ENCODE measurements at regions not wholly inside any gene's neighbourhood (a gene's known extent, or its start where the extent isn't known, plus 50 kb on each side); places are given as distances from the start of the nearest gene placed in this dataset.

DNA sequence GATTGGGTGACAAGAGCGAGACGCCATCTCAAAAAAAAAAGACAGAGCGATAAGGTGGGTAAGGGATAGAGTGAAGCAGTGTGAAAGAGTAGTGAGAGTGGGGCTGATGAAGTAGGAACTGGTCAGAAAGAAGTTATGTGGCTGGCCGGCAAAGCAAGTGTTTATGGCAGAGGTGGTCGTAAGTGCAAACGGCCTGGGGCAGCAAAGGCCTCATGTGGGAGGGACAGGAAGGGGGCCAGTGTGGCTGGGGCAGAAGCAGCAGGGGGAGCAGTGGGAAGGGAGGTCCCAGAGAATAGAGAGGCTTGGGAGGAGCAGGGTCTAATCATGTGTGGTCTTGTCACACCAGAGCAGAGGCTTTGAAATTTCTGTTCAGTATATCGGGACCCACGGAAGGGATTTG, 186.2 kb downstream of the HS3ST3B1 start:
- no peaks in the 10 kb centered on the region for H3K4me1 ChIP-seq (ENCODE audit: low read length)
- no peaks in the 10 kb centered on the region for H3K79me2 ChIP-seq (ENCODE audit: low read length)
- no peak overlapping the region for H3K4me3 ChIP-seq (ENCODE audit: low read length)
- no peak overlapping the region for H3K27ac ChIP-seq (ENCODE audit: low read length)
- no peak overlapping the region for H3K9ac ChIP-seq (ENCODE audit: low read length)
- H3K4me2 ChIP-seq (ENCODE audit: low read length): no peak overlapping the region
- TF ChIP-seq, protein P1, sequence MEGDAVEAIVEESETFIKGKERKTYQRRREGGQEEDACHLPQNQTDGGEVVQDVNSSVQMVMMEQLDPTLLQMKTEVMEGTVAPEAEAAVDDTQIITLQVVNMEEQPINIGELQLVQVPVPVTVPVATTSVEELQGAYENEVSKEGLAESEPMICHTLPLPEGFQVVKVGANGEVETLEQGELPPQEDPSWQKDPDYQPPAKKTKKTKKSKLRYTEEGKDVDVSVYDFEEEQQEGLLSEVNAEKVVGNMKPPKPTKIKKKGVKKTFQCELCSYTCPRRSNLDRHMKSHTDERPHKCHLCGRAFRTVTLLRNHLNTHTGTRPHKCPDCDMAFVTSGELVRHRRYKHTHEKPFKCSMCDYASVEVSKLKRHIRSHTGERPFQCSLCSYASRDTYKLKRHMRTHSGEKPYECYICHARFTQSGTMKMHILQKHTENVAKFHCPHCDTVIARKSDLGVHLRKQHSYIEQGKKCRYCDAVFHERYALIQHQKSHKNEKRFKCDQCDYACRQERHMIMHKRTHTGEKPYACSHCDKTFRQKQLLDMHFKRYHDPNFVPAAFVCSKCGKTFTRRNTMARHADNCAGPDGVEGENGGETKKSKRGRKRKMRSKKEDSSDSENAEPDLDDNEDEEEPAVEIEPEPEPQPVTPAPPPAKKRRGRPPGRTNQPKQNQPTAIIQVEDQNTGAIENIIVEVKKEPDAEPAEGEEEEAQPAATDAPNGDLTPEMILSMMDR (IDR thresholded peaks at IDR 0.05; ENCODE audit: low read depth, low read length): no peak
- TF ChIP-seq EZH2phosphoT487 (IDR thresholded peaks at IDR 0.05; ENCODE audit: low read depth): no peak
- no peaks in the 10 kb centered on the region for H3K27me3 ChIP-seq (ENCODE audit: low read depth, low read length)
- no peak overlapping the region for H2AFZ ChIP-seq (ENCODE audit: low read depth, low read length)
- no peaks in the 10 kb centered on the region for H4K20me1 ChIP-seq (ENCODE audit: insufficient read depth, low read length)
- H3K36me3 ChIP-seq (replicated peaks; ENCODE audit: low read depth, low read length): no peaks in the 10 kb centered on the region
- no peaks in the 10 kb centered on the region for H3K9me3 ChIP-seq (ENCODE audit: insufficient read depth, low read length)

- Histone ChIP-seq H3K4me3 (ENCODE audit: low read length) (no peak overlapping the region), H3K36me3 (replicated peaks; ENCODE audit: low read depth, low read length) (no peaks in the 10 kb centered on the region), H4K20me1 (ENCODE audit: insufficient read depth, low read length) (no peaks in the 10 kb centered on the region), H3K27me3 (ENCODE audit: low read depth, low read length) (no peaks in the 10 kb centered on the region), H3K4me1 (ENCODE audit: low read length) (no peaks in the 10 kb centered on the region), H3K4me2 (ENCODE audit: low read length) (no peak overlapping the region), H3K9ac (ENCODE audit: low read length) (no peak overlapping the region), H3K79me2 (ENCODE audit: low read length) (no peaks in the 10 kb centered on the region), H2AFZ (ENCODE audit: low read depth, low read length) (no peak overlapping the region), H3K27ac (ENCODE audit: low read length) (no peak overlapping the region), H3K9me3 (ENCODE audit: insufficient read depth, low read length) (no peaks in the 10 kb centered on the region)
- TF ChIP-seq, protein P1 (IDR thresholded peaks at IDR 0.05; ENCODE audit: low read depth, low read length): no peak
- no peak for TF ChIP-seq EZH2phosphoT487 (IDR thresholded peaks at IDR 0.05; ENCODE audit: low read depth)
Observed at GRCh38 chr17:14482715-14483114, 181.8 kb downstream of the HS3ST3B1 start.

DNA sequence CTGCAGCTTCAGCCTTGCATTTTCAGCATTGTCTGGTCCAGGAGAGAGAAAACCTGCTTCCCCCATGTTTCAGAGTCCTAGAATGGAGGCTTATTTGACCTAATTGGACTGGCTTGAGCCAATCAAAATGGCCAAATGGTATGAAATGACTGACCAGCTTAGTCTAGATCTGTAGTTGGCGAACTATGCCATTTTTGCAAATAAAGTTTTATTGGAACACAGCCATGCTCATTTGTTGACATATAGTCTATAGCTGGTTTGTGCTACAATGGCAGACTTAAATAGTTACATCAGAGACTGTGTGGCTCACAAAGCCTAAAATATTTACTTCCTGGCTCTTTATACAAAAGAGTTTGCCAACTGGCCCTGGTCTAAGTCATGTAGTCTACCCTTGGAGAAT, 180.8 kb downstream of the HS3ST3B1 start:
- H3K9me3 ChIP-seq (ENCODE audit: insufficient read depth, low read length): no peaks in the 10 kb centered on the region
- no peaks in the 10 kb centered on the region for H4K20me1 ChIP-seq (ENCODE audit: insufficient read depth, low read length)
- no peaks in the 10 kb centered on the region for H3K36me3 ChIP-seq (replicated peaks; ENCODE audit: low read depth, low read length)
- H3K27ac ChIP-seq (ENCODE audit: low read length): no peak overlapping the region
- H3K4me2 ChIP-seq (ENCODE audit: low read length): no peak overlapping the region
- no peak for TF ChIP-seq EZH2phosphoT487 (IDR thresholded peaks at IDR 0.05; ENCODE audit: low read depth)
- TF ChIP-seq, protein P1 (IDR thresholded peaks at IDR 0.05; ENCODE audit: low read depth, low read length): no peak
- no peaks in the 10 kb centered on the region for H3K27me3 ChIP-seq (ENCODE audit: low read depth, low read length)
- no peak overlapping the region for H2AFZ ChIP-seq (ENCODE audit: low read depth, low read length)
- H3K4me3 ChIP-seq (ENCODE audit: low read length): no peak overlapping the region
- H3K79me2 ChIP-seq (ENCODE audit: low read length): no peaks in the 10 kb centered on the region
- H3K4me1 ChIP-seq (ENCODE audit: low read length): no peaks in the 10 kb centered on the region
- no peak overlapping the region for H3K9ac ChIP-seq (ENCODE audit: low read length)

GRCh38 chr17:14474591-14474990, 173.7 kb downstream of the HS3ST3B1 start:
- H3K27me3 ChIP-seq (ENCODE audit: low read depth, low read length): no peaks in the 10 kb centered on the region
- no peaks in the 10 kb centered on the region for H3K36me3 ChIP-seq (replicated peaks; ENCODE audit: low read depth, low read length)
- no peak overlapping the region for H3K9ac ChIP-seq (ENCODE audit: low read length)
- H3K4me1 ChIP-seq (ENCODE audit: low read length): no peaks in the 10 kb centered on the region
- TF ChIP-seq, protein P1 (IDR thresholded peaks at IDR 0.05; ENCODE audit: low read depth, low read length): no peak
- TF ChIP-seq EZH2phosphoT487 (IDR thresholded peaks at IDR 0.05; ENCODE audit: low read depth): no peak
- H4K20me1 ChIP-seq (ENCODE audit: insufficient read depth, low read length): no peaks in the 10 kb centered on the region
- H2AFZ ChIP-seq (ENCODE audit: low read depth, low read length): no peak overlapping the region
- H3K79me2 ChIP-seq (ENCODE audit: low read length): no peaks in the 10 kb centered on the region
- H3K4me2 ChIP-seq (ENCODE audit: low read length): no peak overlapping the region
- no peaks in the 10 kb centered on the region for H3K9me3 ChIP-seq (ENCODE audit: insufficient read depth, low read length)
- H3K4me3 ChIP-seq (ENCODE audit: low read length): no peak overlapping the region
- H3K27ac ChIP-seq (ENCODE audit: low read length): no peak overlapping the region
